ENCODE measurements at regions not wholly inside any gene's neighbourhood (a gene's known extent, or its start where the extent isn't known, plus 50 kb on each side); places are given as distances from the start of the nearest gene placed in this dataset.

DNA sequence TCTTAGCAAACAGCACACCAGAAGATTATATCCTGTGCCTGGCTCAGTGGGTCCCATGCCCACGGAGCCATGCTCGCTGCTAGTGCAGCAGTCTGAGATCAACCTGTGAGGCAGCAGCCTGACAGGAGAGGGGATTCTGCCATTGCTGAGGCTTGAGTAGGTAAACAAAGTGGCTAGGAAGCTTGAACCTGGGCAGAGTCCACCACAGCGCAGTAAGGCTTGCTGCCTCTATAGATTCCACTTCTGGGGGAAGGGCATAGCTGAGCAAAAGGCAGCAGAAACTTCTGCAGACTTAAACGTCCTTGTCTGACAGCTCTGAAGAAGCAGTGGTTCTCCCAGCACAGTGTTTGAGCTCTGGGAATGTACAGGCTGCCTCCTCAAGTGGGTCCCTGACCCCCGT, 210.3 kb downstream of the RMST start:
- Histone ChIP-seq H4K20me1 (ENCODE audit: insufficient read depth, low read length) (no peaks in the 10 kb centered on the region), H3K9me2 (replicated peaks; ENCODE audit: insufficient read depth, low read length) (no peaks in the 10 kb centered on the region), H2AFZ (ENCODE audit: low read length) (no peak overlapping the region), H3F3A (ENCODE audit: insufficient read depth, low read length) (no peaks in the 10 kb centered on the region), H3K79me2 (ENCODE audit: low read length) (no peaks in the 10 kb centered on the region), H3K36me3 (replicated peaks; ENCODE audit: insufficient read depth, low read length) (no peaks in the 10 kb centered on the region), H3K4me3 (ENCODE audit: low read length) (no peak overlapping the region), H3K4me1 (ENCODE audit: low read length) (no peaks in the 10 kb centered on the region), H3K4me2 (ENCODE audit: low read depth, low read length) (no peak overlapping the region), H3K9ac (ENCODE audit: low read length) (no peak overlapping the region), H3K27me3 (replicated peaks; ENCODE audit: insufficient read depth, low read length) (no peaks in the 10 kb centered on the region), H3K9me3 (replicated peaks; ENCODE audit: insufficient read depth, low read length) (no peaks in the 10 kb centered on the region), H3K27ac (ENCODE audit: low read length) (no peak overlapping the region)
- no peak for DNase-seq
- TF ChIP-seq EZH2phosphoT487 (IDR thresholded peaks at IDR 0.05; ENCODE audit: low read length) = no peak
- TF ChIP-seq, protein P1, sequence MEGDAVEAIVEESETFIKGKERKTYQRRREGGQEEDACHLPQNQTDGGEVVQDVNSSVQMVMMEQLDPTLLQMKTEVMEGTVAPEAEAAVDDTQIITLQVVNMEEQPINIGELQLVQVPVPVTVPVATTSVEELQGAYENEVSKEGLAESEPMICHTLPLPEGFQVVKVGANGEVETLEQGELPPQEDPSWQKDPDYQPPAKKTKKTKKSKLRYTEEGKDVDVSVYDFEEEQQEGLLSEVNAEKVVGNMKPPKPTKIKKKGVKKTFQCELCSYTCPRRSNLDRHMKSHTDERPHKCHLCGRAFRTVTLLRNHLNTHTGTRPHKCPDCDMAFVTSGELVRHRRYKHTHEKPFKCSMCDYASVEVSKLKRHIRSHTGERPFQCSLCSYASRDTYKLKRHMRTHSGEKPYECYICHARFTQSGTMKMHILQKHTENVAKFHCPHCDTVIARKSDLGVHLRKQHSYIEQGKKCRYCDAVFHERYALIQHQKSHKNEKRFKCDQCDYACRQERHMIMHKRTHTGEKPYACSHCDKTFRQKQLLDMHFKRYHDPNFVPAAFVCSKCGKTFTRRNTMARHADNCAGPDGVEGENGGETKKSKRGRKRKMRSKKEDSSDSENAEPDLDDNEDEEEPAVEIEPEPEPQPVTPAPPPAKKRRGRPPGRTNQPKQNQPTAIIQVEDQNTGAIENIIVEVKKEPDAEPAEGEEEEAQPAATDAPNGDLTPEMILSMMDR (IDR thresholded peaks at IDR 0.05; ENCODE audit: low read length) = no peak
- TF ChIP-seq EZH2 (optimal IDR thresholded peaks at IDR 0.05; ENCODE audit: low read depth, low read length) = no peak

GRCh38 chr12:97680751-97681150, 218.1 kb downstream of the RMST start:
- H3K9me2 ChIP-seq (replicated peaks; ENCODE audit: insufficient read depth, low read length) = no peaks in the 10 kb centered on the region
- no peaks in the 10 kb centered on the region for H3K4me1 ChIP-seq (ENCODE audit: low read length)
- H3K36me3 ChIP-seq (replicated peaks; ENCODE audit: insufficient read depth, low read length) = no peaks in the 10 kb centered on the region
- H4K20me1 ChIP-seq (ENCODE audit: insufficient read depth, low read length) = no peaks in the 10 kb centered on the region
- no peaks in the 10 kb centered on the region for H3K27me3 ChIP-seq (replicated peaks; ENCODE audit: insufficient read depth, low read length)
- TF ChIP-seq, protein P1 (IDR thresholded peaks at IDR 0.05; ENCODE audit: low read length) = no peak
- TF ChIP-seq EZH2 (optimal IDR thresholded peaks at IDR 0.05; ENCODE audit: low read depth, low read length) = no peak
- H3K79me2 ChIP-seq (ENCODE audit: low read length) = no peaks in the 10 kb centered on the region
- no peak for DNase-seq
- no peaks in the 10 kb centered on the region for H3K9me3 ChIP-seq (replicated peaks; ENCODE audit: insufficient read depth, low read length)
- no peak overlapping the region for H3K4me3 ChIP-seq (ENCODE audit: low read length)
- no peak overlapping the region for H3K9ac ChIP-seq (ENCODE audit: low read length)
- H2AFZ ChIP-seq (ENCODE audit: low read length) = no peak overlapping the region
- H3K27ac ChIP-seq (ENCODE audit: low read length) = no peak overlapping the region
- no peaks in the 10 kb centered on the region for H3F3A ChIP-seq (ENCODE audit: insufficient read depth, low read length)
- H3K4me2 ChIP-seq (ENCODE audit: low read depth, low read length) = no peak overlapping the region

DNA sequence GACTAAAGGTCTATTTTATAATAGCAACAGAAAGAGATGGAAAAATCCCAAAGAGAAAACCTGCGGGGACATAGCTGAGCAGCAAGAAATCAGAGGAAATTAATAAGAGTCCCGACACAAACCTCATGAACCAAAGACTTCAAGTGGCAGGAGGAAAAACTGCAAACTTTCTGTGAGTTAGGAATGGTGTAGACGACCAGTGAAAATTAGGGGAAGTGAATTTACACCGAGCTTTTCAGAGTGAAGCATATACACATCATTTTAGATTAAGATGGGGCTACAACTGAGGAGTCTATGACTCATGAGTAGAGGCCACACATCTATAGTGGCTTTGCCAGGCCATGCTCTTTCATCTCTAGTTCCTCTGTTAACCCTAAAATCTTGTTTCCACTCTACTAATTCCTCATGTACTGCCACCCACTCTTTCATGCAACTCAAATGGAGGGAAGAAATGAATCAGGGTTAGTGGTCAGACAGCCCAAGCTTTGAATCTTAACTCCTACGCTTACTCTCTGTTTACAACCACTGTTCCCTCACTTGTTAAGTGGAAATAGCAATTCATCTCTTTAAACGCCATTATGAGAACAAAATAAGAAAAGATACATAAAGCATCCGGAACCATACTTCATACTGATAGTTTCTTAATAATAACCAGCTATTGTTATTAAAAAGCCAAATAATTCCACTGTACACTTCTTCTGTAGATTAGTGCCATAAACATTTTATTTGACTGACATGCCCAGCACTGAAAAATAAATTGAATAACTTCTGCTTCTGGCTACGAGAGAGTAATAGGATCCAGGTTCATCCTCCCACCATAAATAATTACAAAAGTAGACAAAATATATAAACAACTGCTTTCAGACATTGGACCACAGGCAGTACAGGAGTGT, 219.3 kb downstream of the RMST start:
- H3F3A ChIP-seq (ENCODE audit: insufficient read depth, low read length) = no peaks in the 10 kb centered on the region
- no peaks in the 10 kb centered on the region for H3K9me3 ChIP-seq (replicated peaks; ENCODE audit: insufficient read depth, low read length)
- H3K9ac ChIP-seq (ENCODE audit: low read length) = no peak overlapping the region
- H3K4me2 ChIP-seq (ENCODE audit: low read depth, low read length) = no peak overlapping the region
- no peaks in the 10 kb centered on the region for H3K9me2 ChIP-seq (replicated peaks; ENCODE audit: insufficient read depth, low read length)
- H3K4me1 ChIP-seq (ENCODE audit: low read length) = no peaks in the 10 kb centered on the region
- no peak for DNase-seq
- TF ChIP-seq, protein P1 (IDR thresholded peaks at IDR 0.05; ENCODE audit: low read length) = no peak
- TF ChIP-seq EZH2phosphoT487 (IDR thresholded peaks at IDR 0.05; ENCODE audit: low read length) (no peak), EZH2 (optimal IDR thresholded peaks at IDR 0.05; ENCODE audit: low read depth, low read length) (no peak)
- H3K36me3 ChIP-seq (replicated peaks; ENCODE audit: insufficient read depth, low read length) = no peaks in the 10 kb centered on the region
- H4K20me1 ChIP-seq (ENCODE audit: insufficient read depth, low read length) = no peaks in the 10 kb centered on the region
- no peaks in the 10 kb centered on the region for H3K27me3 ChIP-seq (replicated peaks; ENCODE audit: insufficient read depth, low read length)
- H3K27ac ChIP-seq (ENCODE audit: low read length) = no peak overlapping the region
- no peak overlapping the region for H3K4me3 ChIP-seq (ENCODE audit: low read length)
- no peaks in the 10 kb centered on the region for H3K79me2 ChIP-seq (ENCODE audit: low read length)
- no peak overlapping the region for H2AFZ ChIP-seq (ENCODE audit: low read length)
